Skin epidermis (tissue), 12 donors: ENCODE measurements at regions not wholly inside any gene's neighbourhood (a gene's known extent, or its start where the extent isn't known, plus 50 kb on each side); places are given as distances from the start of the nearest gene placed in this dataset.
"Not testable (repeated sequence)": the region's sequence is repeated elsewhere in the genome, so short reads cannot be mapped to it uniquely, and the experiment has no call there.

Experiments
- H3K27ac ChIP-seq, 21 experiments: fragments of 200-600 bp; sonication (generic) in 11 of 21; one replicate each; pipeline ENCODE4 v1.5.0; 2020; ENCODE audit warnings: mild to moderate bottlenecking in 3 of 21, inconsistent platforms in 2 of 21, moderate library complexity in 2 of 21
- H3K4me3 ChIP-seq, 7 experiments: fragments of 200-600 bp; sonication (generic) in 2 of 7; one replicate each; pipeline ENCODE4 v1.5.0; 2020; ENCODE audit warnings: inconsistent platforms in 2 of 7, mild to moderate bottlenecking in 2 of 7, moderate library complexity in 1 of 7

DNA sequence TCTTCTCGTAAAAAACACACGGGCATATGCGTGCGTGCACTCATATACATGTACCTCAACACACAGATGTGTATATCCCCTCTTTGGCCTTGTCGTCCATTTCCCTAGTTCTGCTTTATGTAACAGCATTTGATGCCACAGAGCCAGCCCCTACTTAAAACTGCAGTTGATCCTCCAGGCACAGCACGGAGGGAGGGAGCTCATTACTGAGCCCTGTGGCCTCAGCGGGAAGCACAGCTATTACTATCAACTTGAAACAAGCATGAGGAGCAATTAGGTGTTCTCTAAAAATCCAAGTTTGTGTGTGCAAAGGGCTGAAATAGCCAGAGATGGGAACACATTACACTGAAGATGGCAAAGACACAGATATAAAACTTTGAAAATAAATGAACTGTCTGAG lies 580.9 kb downstream of the GLRX3 start:
- H3K27ac ChIP-seq, result no peak overlapping the region
- H3K4me3 ChIP-seq, result no peak overlapping the region

DNA sequence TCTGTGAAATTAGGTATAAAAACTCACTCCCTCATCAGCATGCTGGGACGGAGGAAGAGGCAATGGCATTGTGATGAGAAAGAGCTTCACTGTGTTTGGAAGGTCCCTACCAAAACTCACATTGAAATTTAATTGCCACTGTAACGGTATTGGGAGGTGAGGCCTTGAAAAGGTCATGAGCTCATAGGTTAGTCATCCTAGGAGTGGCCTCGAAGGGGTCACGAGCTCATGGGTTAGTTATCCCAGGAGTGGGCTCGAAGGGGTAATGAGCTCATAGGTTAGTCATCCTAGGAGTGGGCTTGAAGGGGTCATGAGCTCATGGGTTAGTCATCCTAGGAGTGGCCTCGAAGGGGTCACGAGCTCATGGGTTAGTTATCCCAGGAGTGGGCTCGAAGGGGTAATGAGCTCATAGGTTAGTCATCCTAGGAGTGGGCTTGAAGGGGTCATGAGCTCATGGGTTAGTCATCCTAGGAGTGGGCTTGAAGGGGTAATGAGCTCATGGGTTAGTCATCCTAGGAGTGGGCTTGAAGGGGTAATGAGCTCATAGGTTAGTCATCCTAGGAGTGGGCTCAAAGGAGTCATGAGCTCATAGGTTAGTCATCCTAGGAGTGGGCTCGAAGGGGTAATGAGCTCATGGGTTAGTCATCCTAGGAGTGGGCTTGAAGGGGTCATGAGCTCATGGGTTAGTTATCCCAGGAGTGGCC lies 582.7 kb downstream of the GLRX3 start:
- H3K27ac ChIP-seq, H3K4me3 ChIP-seq: not testable (repeated sequence)

DNA sequence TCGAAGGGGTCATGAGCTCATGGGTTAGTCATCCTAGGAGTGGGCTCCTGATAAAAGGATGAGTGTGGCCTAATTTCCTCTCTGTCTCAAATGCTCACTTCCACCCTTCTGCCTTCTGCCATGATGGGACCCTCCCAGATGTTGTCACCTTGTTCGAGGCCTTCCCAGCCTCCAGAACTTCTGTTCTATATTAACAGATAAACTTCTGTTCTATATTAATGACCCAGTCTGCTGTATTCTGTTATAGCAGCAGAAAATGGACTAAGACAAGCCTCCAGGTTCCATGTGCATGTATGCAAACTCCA lies 583.2 kb downstream of the GLRX3 start:
- H3K27ac ChIP-seq, result no peak overlapping the region
- no peak overlapping the region for H3K4me3 ChIP-seq

DNA sequence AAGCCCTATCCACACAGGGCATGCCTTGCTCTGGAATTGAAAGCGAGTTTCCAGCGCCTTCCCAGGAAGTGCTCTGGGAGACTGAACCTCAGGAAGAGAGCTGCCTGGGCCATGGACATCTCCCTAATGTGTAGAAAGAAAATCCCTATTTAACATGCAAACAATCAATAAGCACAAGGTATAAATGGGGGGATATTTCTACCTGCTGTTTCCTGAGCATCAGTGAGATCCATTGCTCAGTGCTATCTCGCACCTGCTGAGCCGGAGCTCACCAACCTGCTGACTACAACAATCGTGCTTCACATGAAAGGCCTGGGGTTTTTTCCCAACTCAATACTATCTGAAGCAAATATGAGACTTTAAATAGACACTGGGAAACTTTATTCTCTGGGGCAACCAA lies 584.0 kb downstream of the GLRX3 start:
- no peak overlapping the region for H3K4me3 ChIP-seq

DNA sequence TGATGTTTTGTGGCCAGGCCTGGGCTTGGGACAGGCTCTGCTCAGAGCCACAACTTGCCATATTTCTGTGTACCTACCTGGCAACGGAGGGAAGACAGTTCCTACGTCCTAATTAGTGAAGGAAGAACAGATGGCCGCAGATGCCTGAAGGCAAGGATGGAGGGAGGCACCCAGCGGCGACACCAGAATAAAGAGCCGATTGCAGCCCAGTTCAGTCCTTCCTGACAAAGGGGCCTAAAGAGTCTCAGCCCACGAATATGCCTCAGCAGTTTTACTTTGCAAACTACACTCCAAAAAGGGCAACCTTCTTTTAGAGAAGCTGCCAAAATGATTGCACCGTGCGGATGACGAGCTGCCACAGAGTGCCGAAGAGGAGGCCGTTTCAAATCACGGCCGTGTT lies 585.8 kb downstream of the GLRX3 start:
- H3K4me3 ChIP-seq, result no peak overlapping the region
- no peak overlapping the region for H3K27ac ChIP-seq

More for the DNA sequence above, 584.0 kb downstream of the GLRX3 start:
- no peak overlapping the region for H3K27ac ChIP-seq

DNA sequence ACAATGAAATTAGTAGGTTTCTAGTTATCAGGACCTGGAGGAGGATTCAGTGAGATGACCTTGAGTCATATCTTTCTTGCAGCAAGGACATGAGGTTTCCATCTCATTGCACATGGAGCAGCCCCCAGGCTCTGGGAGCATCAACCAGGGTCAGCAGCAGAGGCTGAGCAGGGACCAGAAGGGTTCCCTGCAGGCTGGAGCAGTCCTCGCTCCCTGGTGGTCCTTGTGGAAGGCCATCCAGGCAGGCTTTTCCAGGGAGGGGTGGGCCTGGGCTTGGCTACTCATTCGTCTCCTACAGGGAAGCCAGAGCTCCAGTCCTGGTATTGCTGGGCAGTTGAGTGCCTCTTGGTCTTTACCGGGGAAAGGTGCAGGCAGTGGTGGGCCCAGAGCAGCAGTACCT lies 587.5 kb downstream of the GLRX3 start:
- Histone ChIP-seq H3K4me3 (no peak overlapping the region), H3K27ac (no peak overlapping the region)

DNA sequence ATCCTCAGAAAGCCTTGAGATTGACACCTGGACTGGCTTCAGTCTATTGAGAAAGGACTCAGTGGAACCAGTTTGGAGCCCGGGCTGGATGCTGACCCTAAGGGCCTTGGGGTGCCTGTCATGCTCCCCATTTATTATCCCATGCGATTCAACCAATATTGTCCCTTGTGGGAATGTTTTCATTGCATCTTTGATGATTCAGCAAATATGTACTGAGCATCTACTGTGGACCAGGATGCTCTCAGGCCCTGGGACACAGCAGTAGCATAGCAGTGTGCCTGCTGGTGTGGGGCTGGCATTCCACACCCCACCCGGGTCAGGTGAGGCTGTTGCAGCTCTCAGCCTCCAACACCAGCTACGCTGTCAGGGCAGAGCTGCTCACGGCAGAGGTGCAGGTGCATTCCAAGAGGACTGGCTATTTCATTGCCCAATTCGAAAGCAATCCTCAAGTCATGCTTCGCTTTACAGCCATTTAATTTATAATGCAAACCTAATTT lies 586.0 kb downstream of the TCERG1L start:
- no peak overlapping the region for H3K27ac ChIP-seq

DNA sequence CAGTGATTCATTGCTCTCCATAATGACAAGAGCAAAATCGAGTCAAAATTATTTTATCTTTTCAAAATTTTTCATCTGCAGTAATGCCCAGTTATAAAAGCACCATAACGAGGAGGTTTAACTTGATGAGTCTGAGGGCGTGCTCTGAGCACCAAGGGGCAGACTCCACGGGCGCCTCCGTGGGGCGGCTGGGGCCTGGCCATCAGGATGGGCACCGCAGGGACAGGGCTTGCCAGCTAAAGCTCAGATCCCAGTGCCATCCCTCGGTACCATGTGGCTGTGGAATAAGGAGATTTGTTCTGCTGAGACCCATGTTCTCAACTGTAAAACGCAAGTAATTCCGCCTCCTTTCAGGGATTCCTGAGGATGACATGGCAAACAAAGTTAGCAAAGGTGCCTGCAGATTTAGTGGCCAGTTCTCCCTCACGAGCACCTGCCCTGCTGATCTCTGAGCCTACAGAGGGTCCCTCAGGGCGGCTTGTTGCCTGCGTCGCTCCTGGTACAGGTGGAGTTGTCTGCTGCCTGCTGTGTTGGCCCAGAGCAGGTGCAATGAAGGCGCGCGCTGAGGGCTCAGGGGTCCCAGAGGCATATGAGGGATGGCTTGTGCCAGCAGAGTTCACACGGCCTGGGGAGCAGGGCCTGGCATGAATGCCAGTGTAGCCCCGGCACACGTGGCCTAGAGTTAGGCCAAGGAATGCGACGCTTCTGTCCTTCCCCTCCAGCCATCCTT lies 584.4 kb downstream of the TCERG1L start:
- no peak overlapping the region for H3K4me3 ChIP-seq
- H3K27ac ChIP-seq, result no peak overlapping the region

More for the DNA sequence above, 586.0 kb downstream of the TCERG1L start:
- H3K4me3 ChIP-seq, result no peak overlapping the region

DNA sequence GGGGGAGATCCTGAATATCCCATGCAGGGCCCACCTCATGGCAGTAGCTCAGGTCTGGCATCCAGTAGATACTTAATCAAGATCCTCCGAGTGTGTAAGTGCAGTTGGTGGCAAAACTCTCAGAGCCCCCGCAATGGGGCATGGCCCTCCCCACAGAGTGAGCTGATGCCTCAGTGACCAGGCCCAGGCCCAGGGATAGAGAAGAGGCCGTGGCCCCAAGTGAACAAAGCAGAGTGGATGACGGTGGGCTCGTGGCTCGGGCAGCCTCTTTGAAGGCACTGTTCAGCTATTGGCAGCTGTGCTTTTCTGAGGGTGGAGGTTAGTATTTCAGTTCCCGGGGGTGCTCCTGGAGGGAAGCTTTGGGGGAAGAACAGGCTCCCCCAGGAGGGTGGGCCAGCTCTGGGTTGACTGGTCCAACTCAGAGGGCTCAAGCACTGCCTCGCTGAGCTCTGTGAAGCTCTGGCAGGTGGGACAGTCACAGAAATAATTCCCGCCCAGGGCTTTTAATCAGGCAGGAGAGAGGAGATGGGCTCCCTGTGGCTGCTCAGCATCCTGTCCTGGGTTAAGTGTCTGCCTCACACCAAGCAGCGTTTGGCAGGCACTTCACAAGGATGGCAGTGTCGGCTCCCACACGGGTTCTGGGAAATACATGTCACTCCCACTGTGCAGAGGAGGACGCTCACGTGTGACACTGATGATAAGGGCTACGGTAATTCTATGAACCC lies 583.6 kb downstream of the TCERG1L start:
- Histone ChIP-seq H3K27ac (no peak overlapping the region), H3K4me3 (no peak overlapping the region)

DNA sequence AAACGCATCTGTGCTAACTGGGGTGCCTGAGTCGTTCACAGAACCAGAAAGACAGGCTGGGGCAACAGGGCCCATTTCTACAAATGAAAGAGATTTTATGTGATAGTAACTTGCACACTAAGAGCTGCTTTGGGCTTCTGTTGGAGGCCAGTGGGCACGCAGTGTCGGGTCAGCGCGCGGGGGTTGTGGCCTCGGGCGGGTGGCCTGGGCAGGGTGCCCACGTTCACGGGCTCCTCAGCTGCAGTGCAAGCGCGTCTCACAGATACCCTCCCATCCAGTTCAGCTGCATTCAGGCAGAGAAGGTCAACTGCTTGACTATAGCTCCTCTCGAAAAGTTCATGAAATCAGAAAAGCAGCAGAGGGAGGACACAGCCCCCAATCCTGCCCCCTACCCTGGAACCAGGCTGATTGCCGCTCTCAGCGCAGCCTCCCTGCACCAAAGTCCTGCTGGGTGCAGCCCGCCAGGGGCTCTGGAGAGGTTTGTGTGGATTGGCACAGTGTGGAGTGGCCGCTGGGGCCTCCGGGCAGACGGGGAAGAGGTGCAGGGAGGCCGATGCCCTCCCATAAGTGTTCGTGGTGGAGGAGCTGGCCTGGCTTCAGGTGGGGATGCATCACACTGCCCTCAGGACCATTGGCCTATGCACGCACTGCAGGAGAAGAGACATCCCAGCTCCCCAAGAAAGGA lies 582.8 kb downstream of the TCERG1L start:
- Histone ChIP-seq H3K27ac (no peak overlapping the region), H3K4me3 (no peak overlapping the region)

DNA sequence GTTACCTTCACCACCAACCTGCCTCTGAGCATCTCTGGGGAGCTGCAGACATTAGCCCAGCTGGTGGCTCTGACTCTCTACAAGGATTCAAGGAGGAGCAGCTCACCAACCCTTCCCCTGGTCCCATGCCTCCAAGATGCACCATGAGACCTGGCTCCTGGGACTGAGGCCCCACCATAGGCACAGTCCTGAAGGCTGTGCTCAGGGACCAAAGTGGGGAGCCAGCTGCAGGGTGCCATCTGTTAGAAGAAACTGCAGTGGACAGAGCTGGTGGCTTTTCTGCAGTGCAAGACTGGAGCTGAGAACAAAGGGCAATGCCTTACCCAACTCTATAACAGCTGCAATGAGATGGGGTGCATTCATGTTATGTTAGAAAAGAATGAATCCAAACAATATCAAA lies 581.6 kb downstream of the TCERG1L start:
- no peak overlapping the region for H3K27ac ChIP-seq

DNA sequence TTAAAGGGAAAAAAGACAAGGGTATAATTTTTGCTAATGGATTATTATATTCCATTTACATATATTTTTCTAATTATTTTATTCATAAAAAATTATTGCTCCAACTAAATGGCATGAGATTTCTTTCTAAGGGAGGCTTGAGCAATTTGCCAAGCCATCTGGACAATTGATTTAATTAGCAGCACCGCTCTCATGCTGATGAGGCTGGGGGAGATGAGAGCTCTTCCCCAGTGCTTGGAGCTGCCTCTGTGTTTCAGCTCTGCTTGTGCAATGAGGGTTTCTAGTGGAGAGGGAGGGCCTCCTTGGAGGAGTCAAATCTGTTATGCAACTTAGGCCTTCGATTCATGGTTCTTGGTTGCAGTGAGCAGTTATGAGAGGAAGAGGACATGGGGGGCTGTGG lies 574.3 kb downstream of the TCERG1L start:
- Histone ChIP-seq H3K27ac (no peak overlapping the region), H3K4me3 (no peak overlapping the region)

More for the DNA sequence above, 581.6 kb downstream of the TCERG1L start:
- no peak overlapping the region for H3K4me3 ChIP-seq

DNA sequence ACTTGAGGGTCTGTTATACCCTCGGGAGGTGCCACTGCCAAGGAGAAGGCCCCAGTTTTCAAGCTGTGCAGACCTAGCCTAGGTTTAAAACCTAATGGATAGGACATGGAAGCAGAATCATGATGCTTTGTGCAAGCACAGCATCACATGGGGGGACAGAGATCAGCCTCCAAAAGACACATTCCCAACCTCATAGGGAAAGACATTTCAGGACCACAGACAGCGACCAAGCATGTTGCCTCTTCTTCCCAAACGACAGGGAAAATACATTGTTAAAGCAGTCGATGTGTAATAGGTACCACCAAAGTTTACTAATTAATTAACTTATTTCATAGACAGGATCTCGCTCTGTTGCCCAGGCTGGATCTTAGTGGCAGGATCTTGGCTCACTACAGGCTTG lies 573.9 kb downstream of the TCERG1L start:
- H3K27ac ChIP-seq, result no peak overlapping the region
- H3K4me3 ChIP-seq, result no peak overlapping the region

DNA sequence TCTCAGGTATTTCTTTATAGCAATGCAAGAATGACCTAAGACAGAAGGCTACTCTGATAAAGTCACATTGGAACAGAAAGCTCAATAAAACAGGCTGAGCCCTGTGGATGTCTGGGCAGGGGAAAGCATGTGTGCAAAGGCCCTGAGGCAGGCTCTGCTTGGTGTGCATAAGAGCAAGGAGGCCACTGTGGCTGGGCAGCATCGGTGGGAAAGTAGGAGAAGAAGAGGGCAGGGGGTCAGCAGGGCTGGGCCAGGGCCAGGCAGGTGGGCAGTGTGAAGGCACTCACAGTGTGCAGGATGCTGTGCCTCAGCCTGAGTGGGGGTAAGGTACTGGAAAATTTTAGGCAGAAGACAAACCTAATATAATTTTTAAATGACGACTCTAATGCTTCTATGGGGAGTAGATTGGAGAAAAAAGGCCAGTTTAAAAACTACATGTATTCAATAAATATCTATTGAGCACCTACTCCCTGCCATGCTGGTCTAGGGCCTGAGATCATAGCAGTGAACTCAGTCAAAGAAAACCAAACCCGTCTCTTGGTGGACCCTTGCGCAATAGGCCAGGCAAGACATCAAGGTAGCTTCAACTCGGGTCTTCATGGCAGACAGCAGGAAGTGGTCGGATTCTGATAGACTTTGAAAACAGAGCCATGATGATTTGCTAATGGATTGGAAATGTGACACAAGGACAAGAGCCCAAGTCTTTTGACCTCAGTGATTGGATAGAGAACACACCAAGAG lies 572.3 kb downstream of the TCERG1L start:
- Histone ChIP-seq H3K27ac (no peak overlapping the region), H3K4me3 (no peak overlapping the region)

DNA sequence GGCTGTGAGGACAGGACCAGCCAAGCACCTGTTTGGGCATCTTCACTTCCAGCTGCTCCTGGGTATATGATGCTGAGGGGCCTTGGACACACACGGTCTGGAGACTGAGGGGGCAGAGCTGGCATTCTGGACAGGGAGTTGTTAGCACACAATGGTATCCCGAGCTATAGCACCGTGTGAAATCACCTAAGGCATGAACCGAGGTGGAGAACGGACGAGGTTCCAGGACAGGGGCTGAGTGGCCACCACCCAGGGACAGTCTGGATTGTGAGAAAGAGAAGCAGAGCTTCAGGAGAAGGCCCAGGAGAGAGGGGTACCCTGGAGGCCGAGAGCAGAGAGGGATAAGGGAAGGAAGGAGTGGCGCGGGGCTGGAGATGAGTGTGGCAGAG lies 571.8 kb downstream of the TCERG1L start:
- Histone ChIP-seq H3K4me3 (no peak overlapping the region), H3K27ac (no peak overlapping the region)

DNA sequence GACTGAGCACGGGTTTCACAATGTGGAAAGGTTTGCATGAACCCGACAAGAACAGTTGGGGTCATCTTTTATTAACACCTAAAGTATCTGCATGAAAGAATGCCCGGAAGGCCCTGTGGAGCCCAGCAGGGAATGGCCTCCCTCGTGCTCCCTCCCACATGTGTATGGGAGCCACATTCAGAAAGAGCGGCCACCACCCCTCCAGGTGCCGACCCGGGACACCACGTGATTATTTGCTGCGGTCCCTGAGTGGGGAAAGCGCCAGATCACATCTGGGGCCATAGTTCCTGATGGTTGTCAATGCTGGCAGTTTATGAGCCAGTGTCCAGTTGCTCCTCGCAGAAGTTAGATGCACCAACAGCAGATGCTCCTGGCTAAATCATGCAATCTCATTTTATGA lies 571.4 kb downstream of the TCERG1L start:
- Histone ChIP-seq H3K4me3 (no peak overlapping the region), H3K27ac (no peak overlapping the region)

DNA sequence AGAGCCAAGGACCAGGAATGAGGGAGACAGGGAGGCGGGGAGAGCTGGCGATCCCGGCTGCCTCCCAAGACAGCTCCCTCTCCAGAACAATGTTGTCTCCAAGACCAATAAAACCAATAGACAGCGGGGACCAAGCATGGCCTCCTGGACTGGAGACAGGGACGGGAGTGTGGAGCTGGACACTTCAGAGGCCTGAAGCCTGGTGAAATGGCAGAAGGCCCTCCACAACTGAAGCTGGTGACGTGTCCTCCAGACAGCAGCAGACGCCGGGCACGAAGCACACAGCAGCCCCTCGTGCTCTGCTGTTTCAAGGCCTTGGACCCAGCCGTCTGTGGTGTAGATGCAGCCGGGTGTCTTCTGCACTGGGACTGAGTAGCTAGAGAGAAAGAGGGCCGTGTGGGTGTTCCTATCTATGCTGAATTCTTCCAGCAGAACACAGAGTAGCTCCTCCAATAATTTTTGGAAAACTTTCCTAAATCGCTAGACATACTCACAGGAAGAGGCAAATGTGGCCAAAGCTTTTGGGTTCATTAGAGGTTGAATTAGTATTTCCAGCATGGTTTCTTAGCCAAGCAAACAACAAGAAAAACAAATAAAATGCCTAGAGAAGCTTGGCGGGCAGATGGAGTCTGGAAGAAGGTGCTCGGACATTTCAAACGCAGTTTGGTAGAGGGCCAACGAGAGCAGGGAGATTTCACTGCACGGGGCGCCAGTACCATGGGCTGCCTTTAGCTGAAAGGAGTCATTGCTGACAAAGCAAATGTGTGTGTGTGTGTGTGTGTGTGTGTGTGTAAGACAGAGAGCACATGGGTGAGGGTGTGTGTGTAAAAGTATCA lies 570.4 kb downstream of the TCERG1L start:
- no peak overlapping the region for H3K4me3 ChIP-seq
- H3K27ac ChIP-seq, result no peak overlapping the region

DNA sequence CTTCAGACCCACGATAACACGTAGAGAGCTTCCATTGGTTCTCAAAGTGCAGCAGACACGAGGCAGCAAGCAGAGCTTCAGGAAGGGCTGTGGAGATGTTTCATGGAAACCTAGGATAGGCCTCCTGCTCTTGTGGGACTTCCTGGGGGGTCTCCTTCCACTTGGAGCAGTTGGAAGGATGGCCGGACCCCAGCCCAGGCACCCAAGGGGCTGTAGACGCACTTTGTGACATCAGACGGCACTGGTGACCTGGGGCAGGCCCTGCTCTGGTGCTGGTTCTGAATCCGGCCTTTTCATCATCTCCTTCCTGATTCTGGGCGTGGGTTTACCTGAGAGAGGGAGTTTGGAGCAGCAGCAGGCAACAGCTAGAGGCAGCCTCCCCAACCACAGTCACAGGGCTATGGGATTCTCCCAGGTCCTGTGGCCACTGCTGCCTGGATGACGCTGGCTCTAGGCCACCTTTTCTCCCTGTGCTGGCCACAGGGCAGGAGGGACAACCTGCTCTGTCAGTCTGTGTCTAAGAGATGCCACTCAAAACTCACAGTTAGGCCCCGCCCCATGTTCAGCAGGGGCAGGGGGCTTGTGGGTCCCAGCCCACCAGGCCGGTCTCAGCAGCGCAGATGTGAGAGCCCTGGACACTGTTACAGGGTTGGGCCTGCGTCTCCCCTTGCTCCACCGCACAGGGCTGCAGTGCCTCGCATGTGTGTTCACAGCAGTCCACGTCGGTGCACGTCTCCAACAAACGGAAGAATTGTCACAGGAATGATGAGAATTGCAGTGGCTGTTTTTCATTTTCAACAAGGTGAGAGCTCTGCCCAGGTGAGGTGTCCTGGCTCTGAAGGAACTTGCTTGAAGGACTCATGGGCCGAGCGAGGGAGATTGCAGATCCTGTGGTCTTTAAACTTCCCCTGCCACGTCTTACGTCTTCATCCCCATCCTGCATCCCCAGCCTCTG lies 569.3 kb downstream of the TCERG1L start:
- Histone ChIP-seq H3K4me3 (no peak overlapping the region), H3K27ac (no peak overlapping the region)
